ENCODE measurements at regions not wholly inside any gene's neighbourhood (a gene's known extent, or its start where the extent isn't known, plus 50 kb on each side); places are given as distances from the start of the nearest gene placed in this dataset.
A peak's percentile ranks its signal among the peaks of the same experiment; 100 is the strongest.

DNA sequence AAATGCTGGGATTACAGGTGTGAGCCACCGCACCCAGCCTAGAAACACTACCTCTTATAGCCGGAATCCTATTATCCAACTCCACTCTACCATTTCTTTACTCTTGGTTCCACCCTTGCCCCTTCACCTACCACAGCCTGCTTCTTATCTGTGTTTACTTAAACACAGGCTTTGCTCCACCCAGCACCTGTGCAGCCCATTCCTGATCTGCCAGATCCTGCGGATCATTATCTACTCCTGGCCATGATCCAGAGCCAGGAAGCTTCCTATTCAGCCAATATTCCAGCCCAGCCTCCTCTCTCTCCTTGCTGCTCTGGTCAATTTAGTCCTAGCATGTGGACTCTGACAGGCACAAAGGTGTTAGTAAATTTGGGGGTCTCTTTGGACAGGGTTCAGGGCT, 98.8 kb upstream of the MED13 start:
- no peak overlapping the region for H3K9ac ChIP-seq (ENCODE audit: low read depth in 1 of 2, low read length in 2 of 2)
- DNase-seq (ENCODE audit: low spot score), result no peak
- 49% methylated on average over 3 of the region's 3 CpGs for WGBS
- H3K36me3 ChIP-seq (ENCODE audit: control insufficient read depth in 4 of 4, insufficient read depth in 3 of 4, low read depth in 1 of 4, low read length in 3 of 4), result no peaks in the 10 kb centered on the region
- TF ChIP-seq SP1 (IDR thresholded peaks at IDR 0.05) (peak; percentile 48), YY1 (IDR thresholded peaks at IDR 0.05) (peak; percentile 63), GABPA (IDR thresholded peaks at IDR 0.05 in 1 of 2, conservative IDR thresholded peaks at IDR 0.05 in 1 of 2) (no peak), FOXA2 (IDR thresholded peaks at IDR 0.05) (peak; percentile 84), HNF4G (IDR thresholded peaks at IDR 0.05) (no peak), JUND (IDR thresholded peaks at IDR 0.05) (peak in 1 of 2 donors; percentile 16), FOXA1 (IDR thresholded peaks at IDR 0.05) (peak; percentile 70), EGR1 (IDR thresholded peaks at IDR 0.05; ENCODE audit: low read depth in 2 of 2) (no peak), ZBTB33 (IDR thresholded peaks at IDR 0.05) (peak; percentile 70), RXRA (IDR thresholded peaks at IDR 0.05) (peak; percentile 32 to 74), HNF4A (conservative IDR thresholded peaks at IDR 0.05) (peak in 1 of 2 donors; percentile 51)
- TF ChIP-seq, protein P1, sequence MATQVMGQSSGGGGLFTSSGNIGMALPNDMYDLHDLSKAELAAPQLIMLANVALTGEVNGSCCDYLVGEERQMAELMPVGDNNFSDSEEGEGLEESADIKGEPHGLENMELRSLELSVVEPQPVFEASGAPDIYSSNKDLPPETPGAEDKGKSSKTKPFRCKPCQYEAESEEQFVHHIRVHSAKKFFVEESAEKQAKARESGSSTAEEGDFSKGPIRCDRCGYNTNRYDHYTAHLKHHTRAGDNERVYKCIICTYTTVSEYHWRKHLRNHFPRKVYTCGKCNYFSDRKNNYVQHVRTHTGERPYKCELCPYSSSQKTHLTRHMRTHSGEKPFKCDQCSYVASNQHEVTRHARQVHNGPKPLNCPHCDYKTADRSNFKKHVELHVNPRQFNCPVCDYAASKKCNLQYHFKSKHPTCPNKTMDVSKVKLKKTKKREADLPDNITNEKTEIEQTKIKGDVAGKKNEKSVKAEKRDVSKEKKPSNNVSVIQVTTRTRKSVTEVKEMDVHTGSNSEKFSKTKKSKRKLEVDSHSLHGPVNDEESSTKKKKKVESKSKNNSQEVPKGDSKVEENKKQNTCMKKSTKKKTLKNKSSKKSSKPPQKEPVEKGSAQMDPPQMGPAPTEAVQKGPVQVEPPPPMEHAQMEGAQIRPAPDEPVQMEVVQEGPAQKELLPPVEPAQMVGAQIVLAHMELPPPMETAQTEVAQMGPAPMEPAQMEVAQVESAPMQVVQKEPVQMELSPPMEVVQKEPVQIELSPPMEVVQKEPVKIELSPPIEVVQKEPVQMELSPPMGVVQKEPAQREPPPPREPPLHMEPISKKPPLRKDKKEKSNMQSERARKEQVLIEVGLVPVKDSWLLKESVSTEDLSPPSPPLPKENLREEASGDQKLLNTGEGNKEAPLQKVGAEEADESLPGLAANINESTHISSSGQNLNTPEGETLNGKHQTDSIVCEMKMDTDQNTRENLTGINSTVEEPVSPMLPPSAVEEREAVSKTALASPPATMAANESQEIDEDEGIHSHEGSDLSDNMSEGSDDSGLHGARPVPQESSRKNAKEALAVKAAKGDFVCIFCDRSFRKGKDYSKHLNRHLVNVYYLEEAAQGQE (IDR thresholded peaks at IDR 0.05), result peak; percentile 44
- TF ChIP-seq, protein P2, sequence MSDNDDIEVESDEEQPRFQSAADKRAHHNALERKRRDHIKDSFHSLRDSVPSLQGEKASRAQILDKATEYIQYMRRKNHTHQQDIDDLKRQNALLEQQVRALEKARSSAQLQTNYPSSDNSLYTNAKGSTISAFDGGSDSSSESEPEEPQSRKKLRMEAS (IDR thresholded peaks at IDR 0.05), result peak; percentile 66
- peaks cover 0 to 4% (median 2%) of the 10 kb centered on the region in 4 donors for H3K4me1 ChIP-seq (ENCODE audit: control insufficient read depth in 4 of 4, insufficient read depth in 4 of 4, low read length in 3 of 4)
- no peak overlapping the region for H3K27ac ChIP-seq (ENCODE audit: low read depth in 1 of 2, low read length in 2 of 2)
- H3K9me3 ChIP-seq (ENCODE audit: control insufficient read depth in 4 of 4, low read length in 3 of 4), result no peaks in the 10 kb centered on the region
- H3K27me3 ChIP-seq (ENCODE audit: control insufficient read depth in 4 of 4, insufficient read depth in 4 of 4, low read length in 3 of 4), result no peaks in the 10 kb centered on the region
- no peak overlapping the region for H3K4me3 ChIP-seq (ENCODE audit: low read depth in 1 of 3, low read length in 3 of 3)

DNA sequence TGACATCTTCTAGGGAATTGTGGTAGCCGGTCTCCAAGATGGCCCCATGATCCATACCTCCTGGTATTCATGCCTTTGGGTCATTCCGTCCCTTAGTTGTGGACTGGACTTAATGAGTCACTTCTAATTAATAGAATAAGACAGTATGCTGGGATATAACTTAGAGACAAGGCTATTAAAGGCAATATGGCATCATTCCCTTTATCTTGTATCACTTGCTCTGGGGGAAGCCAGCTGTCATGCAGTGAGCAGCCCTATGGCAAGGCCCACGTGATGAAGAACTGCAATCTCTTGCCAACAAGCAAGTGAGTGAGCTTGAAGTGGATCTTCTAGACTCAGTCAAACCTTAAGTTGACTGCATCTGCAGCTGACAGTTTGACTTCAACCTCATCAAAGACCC, 97.8 kb upstream of the MED13 start:
- H3K4me3 ChIP-seq (ENCODE audit: low read depth in 1 of 3, low read length in 3 of 3), result no peak overlapping the region
- H3K36me3 ChIP-seq (ENCODE audit: control insufficient read depth in 4 of 4, insufficient read depth in 3 of 4, low read depth in 1 of 4, low read length in 3 of 4), result no peaks in the 10 kb centered on the region
- no peak for TF ChIP-seq ATF3 (IDR thresholded peaks at IDR 0.05)
- TF ChIP-seq JUND (IDR thresholded peaks at IDR 0.05), result no peak
- TF ChIP-seq TAF1 (conservative IDR thresholded peaks at IDR 0.05), result no peak
- TF ChIP-seq FOXA1 (IDR thresholded peaks at IDR 0.05), result no peak
- no peak for TF ChIP-seq RAD21 (IDR thresholded peaks at IDR 0.05)
- TF ChIP-seq NR2F2 (IDR thresholded peaks at IDR 0.05), result no peak
- TF ChIP-seq EGR1 (IDR thresholded peaks at IDR 0.05; ENCODE audit: low read depth in 2 of 2), result no peak
- TF ChIP-seq, protein P1 (IDR thresholded peaks at IDR 0.05), result no peak
- TF ChIP-seq RXRA (IDR thresholded peaks at IDR 0.05), result no peak
- TF ChIP-seq, protein P2 (IDR thresholded peaks at IDR 0.05), result no peak
- no peak for TF ChIP-seq FOXA2 (IDR thresholded peaks at IDR 0.05)
- TF ChIP-seq SP1 (IDR thresholded peaks at IDR 0.05), result no peak
- no peak for TF ChIP-seq HNF4A (conservative IDR thresholded peaks at IDR 0.05)
- TF ChIP-seq ZBTB33 (IDR thresholded peaks at IDR 0.05), result no peak
- no peaks in the 10 kb centered on the region for H3K9me3 ChIP-seq (ENCODE audit: control insufficient read depth in 4 of 4, low read length in 3 of 4)
- peaks cover 0 to 4% (median 2%) of the 10 kb centered on the region in 4 donors for H3K4me1 ChIP-seq (ENCODE audit: control insufficient read depth in 4 of 4, insufficient read depth in 4 of 4, low read length in 3 of 4)
- no peaks in the 10 kb centered on the region for H3K27me3 ChIP-seq (ENCODE audit: control insufficient read depth in 4 of 4, insufficient read depth in 4 of 4, low read length in 3 of 4)
- 92% methylated on average over 3 of the region's 3 CpGs for WGBS
- H3K9ac ChIP-seq (ENCODE audit: low read depth in 1 of 2, low read length in 2 of 2), result no peak overlapping the region
- DNase-seq (ENCODE audit: low spot score), result no peak
- H3K27ac ChIP-seq (ENCODE audit: low read depth in 1 of 2, low read length in 2 of 2), result no peak overlapping the region
